HEK293 (cell line): ENCODE measurements at regions not wholly inside any gene's neighbourhood (a gene's known extent, or its start where the extent isn't known, plus 50 kb on each side); places are given as distances from the start of the nearest gene placed in this dataset.

ENCODE experiments used
- CTCF ChIA-PET: fragments of 350-600 bp; formaldehyde crosslinking; extraction: SDS; loops from one replicate; lab custom pipeline; 2021; ENCODE audit warnings: antibody characterized with exemption; lab: Yijun Ruan, JAX
- POLR2A ChIA-PET: fragments of 300-600 bp; formaldehyde crosslinking; extraction: SDS; loops from one replicate; lab custom pipeline; 2020; ENCODE audit warnings: antibody characterized with exemption, inconsistent platforms; lab: Yijun Ruan, JAX
- H3K27ac ChIP-seq: fragments of 200-500 bp; sonication (Bioruptor generic); 2 replicates; pipeline ENCODE4 v1.5.1; 2014; ENCODE audit warnings: low read depth, low read length, control low read depth, inconsistent platforms; ENCODE audit errors: extremely low read depth
- H3K36me3 ChIP-seq, 2 experiments: fragments of 200-500 bp in 1 of 2; sonication (Bioruptor generic) in 1 of 2; 1 replicate in 1 of 2; 2 replicates in 1 of 2; pipeline ENCODE4 v1.5.1; 2014 to 2017; ENCODE audit warnings: inconsistent platforms in 2 of 2, low read length in 2 of 2; ENCODE audit not compliant: control insufficient read depth in 2 of 2, insufficient read depth in 1 of 2
- H3K4me1 ChIP-seq: fragments of 200-500 bp; sonication (Bioruptor generic); 2 replicates; pipeline ENCODE4 v1.5.1; 2014; ENCODE audit warnings: mild to moderate bottlenecking, low read length, inconsistent platforms; ENCODE audit not compliant: control insufficient read depth, insufficient read depth
- H3K4me3 ChIP-seq: 2 replicates; pipeline ENCODE4 v1.5.1; 2011; ENCODE audit warnings: low read depth, mild to moderate bottlenecking, control low read depth, low read length, moderate library complexity
- H3K9me3 ChIP-seq: fragments of 200-500 bp; sonication (Bioruptor generic); 2 replicates; pipeline ENCODE4 v1.5.1; 2014; ENCODE audit warnings: low read depth, low read length, inconsistent platforms; ENCODE audit not compliant: control insufficient read depth, insufficient read depth
- GLI2 ChIP-seq: fragments of 450-650 bp; formaldehyde crosslinking; IDR thresholded peaks from 2 replicates; pipeline ENCODE4; 2017; ENCODE audit warnings: missing biosample characterization, missing genetic modification characterization, low read depth, borderline replicate concordance
- KLF10 ChIP-seq: fragments of 450-650 bp; IDR thresholded peaks from 2 replicates; pipeline ENCODE4 v1.5.1; 2018; ENCODE audit warnings: missing biosample characterization, mild to moderate bottlenecking, missing genetic modification characterization
- KLF9 ChIP-seq: fragments of 450-650 bp; formaldehyde crosslinking; IDR thresholded peaks from 2 replicates; pipeline ENCODE4 v1.5.1; 2016; ENCODE audit warnings: missing biosample characterization, missing genetic modification characterization, low read depth
- SALL2 ChIP-seq: fragments of 450-650 bp; formaldehyde crosslinking; IDR thresholded peaks from 2 replicates; pipeline ENCODE4 v1.5.0; 2017; ENCODE audit warnings: missing biosample characterization, mild to moderate bottlenecking, missing genetic modification characterization, borderline replicate concordance
- WT1 ChIP-seq: fragments of 450-650 bp; formaldehyde crosslinking; IDR thresholded peaks from 2 replicates; pipeline ENCODE4 v1.5.1; 2016; ENCODE audit warnings: missing biosample characterization, missing genetic modification characterization
- ZFP37 ChIP-seq: fragments of 450-650 bp; formaldehyde crosslinking; IDR thresholded peaks from 2 replicates; pipeline ENCODE4 v1.5.1; 2016; ENCODE audit warnings: missing biosample characterization, missing genetic modification characterization
- ZFP69B ChIP-seq: fragments of 450-650 bp; formaldehyde crosslinking; IDR thresholded peaks from 2 replicates; pipeline ENCODE4 v1.5.1; 2016; ENCODE audit warnings: missing biosample characterization, missing genetic modification characterization
- ZIC2 ChIP-seq: fragments of 450-650 bp; formaldehyde crosslinking; IDR thresholded peaks from 2 replicates; pipeline ENCODE4 v1.5.1; 2016; ENCODE audit warnings: missing biosample characterization, missing genetic modification characterization
- ZNF140 ChIP-seq: fragments of 450-650 bp; formaldehyde crosslinking; IDR thresholded peaks from 2 replicates; pipeline ENCODE4 v1.5.1; 2016; ENCODE audit warnings: missing biosample characterization, missing genetic modification characterization
- ZNF175 ChIP-seq: fragments of 450-650 bp; formaldehyde crosslinking; IDR thresholded peaks from 2 replicates; pipeline ENCODE4 v1.5.1; 2016; ENCODE audit warnings: missing biosample characterization, missing genetic modification characterization
- ZNF214 ChIP-seq: fragments of 450-650 bp; formaldehyde crosslinking; IDR thresholded peaks from 2 replicates; pipeline ENCODE4 v1.5.1; 2017; ENCODE audit warnings: missing biosample characterization, mild to moderate bottlenecking, missing genetic modification characterization, borderline replicate concordance
- ZNF335 ChIP-seq: fragments of 450-650 bp; formaldehyde crosslinking; conservative IDR thresholded peaks from 2 replicates; pipeline ENCODE4 v1.5.1; 2016; ENCODE audit warnings: missing biosample characterization, missing genetic modification characterization
- ZNF521 ChIP-seq: fragments of 450-650 bp; formaldehyde crosslinking; IDR thresholded peaks from 2 replicates; pipeline ENCODE4 v1.5.1; 2017; ENCODE audit warnings: missing biosample characterization, mild to moderate bottlenecking, missing genetic modification characterization
- ZNF548 ChIP-seq: fragments of 450-650 bp; formaldehyde crosslinking; IDR thresholded peaks from 2 replicates; pipeline ENCODE4 v1.5.1; 2016; ENCODE audit warnings: missing biosample characterization, missing genetic modification characterization
- ZNF623 ChIP-seq: fragments of 450-650 bp; formaldehyde crosslinking; IDR thresholded peaks from 2 replicates; pipeline ENCODE4 v1.5.1; 2016; ENCODE audit warnings: missing biosample characterization, missing genetic modification characterization
- ZNF626 ChIP-seq: fragments of 450-650 bp; sonication (Bioruptor Pico); formaldehyde crosslinking; IDR thresholded peaks from 2 replicates; pipeline ENCODE4 v1.5.1; 2018; ENCODE audit warnings: missing biosample characterization, missing genetic modification characterization, inconsistent platforms
- ZNF670 ChIP-seq: fragments of 450-650 bp; formaldehyde crosslinking; IDR thresholded peaks from 2 replicates; pipeline ENCODE4 v1.5.1; 2016; ENCODE audit warnings: missing biosample characterization, missing genetic modification characterization, low read depth
- ZNF768 ChIP-seq: fragments of 450-650 bp; formaldehyde crosslinking; IDR thresholded peaks from 2 replicates; pipeline ENCODE4 v1.5.1; 2018; ENCODE audit warnings: missing biosample characterization, mild to moderate bottlenecking, missing genetic modification characterization
- ZNF776 ChIP-seq: fragments of 450-650 bp; formaldehyde crosslinking; IDR thresholded peaks from 2 replicates; pipeline ENCODE4 v1.5.0; 2017; ENCODE audit warnings: missing biosample characterization, missing genetic modification characterization, borderline replicate concordance
- ZNF785 ChIP-seq: fragments of 450-650 bp; formaldehyde crosslinking; IDR thresholded peaks from 2 replicates; pipeline ENCODE4 v1.5.1; 2016; ENCODE audit warnings: missing biosample characterization, missing genetic modification characterization
- TF ChIP-seq, protein P1 (sequence below): fragments of 450-650 bp; formaldehyde crosslinking; IDR thresholded peaks from 2 replicates; pipeline ENCODE4 v1.5.1; 2016; ENCODE audit warnings: missing biosample characterization, missing genetic modification characterization
- TF ChIP-seq, protein P2 (sequence below): fragments of 450-650 bp; formaldehyde crosslinking; IDR thresholded peaks from 2 replicates; pipeline ENCODE4 v1.5.0; 2017; ENCODE audit warnings: missing biosample characterization, missing genetic modification characterization, borderline replicate concordance

DNA sequence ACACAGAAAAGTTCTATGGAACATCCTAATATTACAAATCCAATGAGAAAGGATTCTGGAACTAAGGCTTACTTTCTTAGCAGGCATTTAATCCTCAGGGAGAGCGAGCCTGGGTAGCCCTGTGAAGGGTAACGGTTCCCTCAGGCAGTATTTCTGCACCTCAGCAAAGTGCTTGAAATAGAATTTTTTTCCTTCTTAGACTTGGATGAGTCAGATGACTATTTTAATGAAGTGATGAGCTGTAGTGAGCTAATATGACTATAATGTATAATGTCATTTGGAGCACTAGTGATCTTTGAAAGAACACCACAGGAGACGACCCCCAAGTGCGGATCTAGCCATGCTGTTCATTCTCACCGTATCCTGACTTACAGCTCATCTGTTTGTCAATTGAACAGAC is 493.0 kb upstream of the FAM241A start (continued):
- TF ChIP-seq, protein P1, sequence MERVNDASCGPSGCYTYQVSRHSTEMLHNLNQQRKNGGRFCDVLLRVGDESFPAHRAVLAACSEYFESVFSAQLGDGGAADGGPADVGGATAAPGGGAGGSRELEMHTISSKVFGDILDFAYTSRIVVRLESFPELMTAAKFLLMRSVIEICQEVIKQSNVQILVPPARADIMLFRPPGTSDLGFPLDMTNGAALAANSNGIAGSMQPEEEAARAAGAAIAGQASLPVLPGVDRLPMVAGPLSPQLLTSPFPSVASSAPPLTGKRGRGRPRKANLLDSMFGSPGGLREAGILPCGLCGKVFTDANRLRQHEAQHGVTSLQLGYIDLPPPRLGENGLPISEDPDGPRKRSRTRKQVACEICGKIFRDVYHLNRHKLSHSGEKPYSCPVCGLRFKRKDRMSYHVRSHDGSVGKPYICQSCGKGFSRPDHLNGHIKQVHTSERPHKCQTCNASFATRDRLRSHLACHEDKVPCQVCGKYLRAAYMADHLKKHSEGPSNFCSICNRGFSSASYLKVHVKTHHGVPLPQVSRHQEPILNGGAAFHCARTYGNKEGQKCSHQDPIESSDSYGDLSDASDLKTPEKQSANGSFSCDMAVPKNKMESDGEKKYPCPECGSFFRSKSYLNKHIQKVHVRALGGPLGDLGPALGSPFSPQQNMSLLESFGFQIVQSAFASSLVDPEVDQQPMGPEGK (tag by site-specific recombination): no peak

DNA sequence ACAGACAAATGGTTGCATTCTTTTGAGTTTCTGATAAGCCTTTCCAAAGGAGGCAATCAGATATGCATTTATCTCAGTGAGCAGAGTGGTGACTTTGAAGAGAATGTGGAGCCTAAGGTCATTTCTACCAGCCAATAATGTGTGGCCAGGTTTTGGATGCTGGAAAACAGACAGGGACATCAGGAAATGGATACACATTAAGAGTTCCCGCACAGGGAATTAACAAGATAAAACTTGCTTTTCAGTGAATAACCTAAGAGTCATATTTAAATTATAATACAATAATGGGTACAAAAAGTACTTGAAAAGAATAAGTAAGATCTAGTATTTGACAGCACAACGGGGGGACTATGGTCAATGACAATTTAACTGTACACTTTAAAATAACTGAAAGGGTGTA is 492.3 kb upstream of the FAM241A start:
- ChIA-PET CTCF (interaction anchor here (0.7 to 1.0 kb wide), 2 partner anchors 123 to 201 kb away, joined by 3 read pairs; no protein-coding TSS in a partner anchor), POLR2A (no interaction called here)
- H3K27ac ChIP-seq: no peak overlapping the region
- no peak for TF ChIP-seq GLI2
- no peaks in the 10 kb centered on the region for H3K9me3 ChIP-seq
- H3K4me1 ChIP-seq: no peaks in the 10 kb centered on the region
- H3K4me3 ChIP-seq: no peak overlapping the region
- no peaks in the 10 kb centered on the region for H3K36me3 ChIP-seq

DNA sequence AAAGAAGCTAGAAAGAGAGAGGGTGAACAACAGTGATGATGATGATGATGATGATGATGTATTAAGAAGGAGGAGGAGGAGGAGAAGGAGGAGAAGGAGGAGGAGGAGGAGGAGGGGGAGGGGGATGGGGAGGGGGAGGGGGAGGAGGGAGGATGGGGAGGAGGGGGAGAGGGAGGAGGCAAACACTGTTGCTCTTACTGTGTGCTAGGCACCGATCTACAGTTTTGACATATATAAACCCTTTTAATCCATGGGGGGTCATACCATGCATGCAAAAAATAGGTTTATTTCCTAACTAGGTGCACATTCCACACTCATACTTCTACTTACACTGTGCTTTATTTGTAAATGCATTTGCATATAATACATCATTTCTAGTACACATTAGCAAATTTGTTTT is 482.8 kb upstream of the FAM241A start:
- TF ChIP-seq ZIC2 (no peak), SALL2 (no peak), ZNF768 (tag by site-specific recombination) (no peak), KLF9 (tag by site-specific recombination) (no peak), KLF10 (no peak), ZNF140 (tag by site-specific recombination) (no peak), ZNF335 (no peak), ZNF626 (tag by site-specific recombination) (no peak), ZFP37 (tag by site-specific recombination) (no peak), ZNF785 (no peak)
- no peak overlapping the region for H3K4me3 ChIP-seq
- H3K27ac ChIP-seq: no peak overlapping the region
- H3K36me3 ChIP-seq: no peaks in the 10 kb centered on the region
- CTCF ChIA-PET: interaction anchor here (0.6 kb wide), 1 partner anchor 196 kb away, joined by 3 read pairs; no protein-coding TSS in a partner anchor
- POLR2A ChIA-PET: no interaction called here
- H3K4me1 ChIP-seq: no peaks in the 10 kb centered on the region
- no peaks in the 10 kb centered on the region for H3K9me3 ChIP-seq

DNA sequence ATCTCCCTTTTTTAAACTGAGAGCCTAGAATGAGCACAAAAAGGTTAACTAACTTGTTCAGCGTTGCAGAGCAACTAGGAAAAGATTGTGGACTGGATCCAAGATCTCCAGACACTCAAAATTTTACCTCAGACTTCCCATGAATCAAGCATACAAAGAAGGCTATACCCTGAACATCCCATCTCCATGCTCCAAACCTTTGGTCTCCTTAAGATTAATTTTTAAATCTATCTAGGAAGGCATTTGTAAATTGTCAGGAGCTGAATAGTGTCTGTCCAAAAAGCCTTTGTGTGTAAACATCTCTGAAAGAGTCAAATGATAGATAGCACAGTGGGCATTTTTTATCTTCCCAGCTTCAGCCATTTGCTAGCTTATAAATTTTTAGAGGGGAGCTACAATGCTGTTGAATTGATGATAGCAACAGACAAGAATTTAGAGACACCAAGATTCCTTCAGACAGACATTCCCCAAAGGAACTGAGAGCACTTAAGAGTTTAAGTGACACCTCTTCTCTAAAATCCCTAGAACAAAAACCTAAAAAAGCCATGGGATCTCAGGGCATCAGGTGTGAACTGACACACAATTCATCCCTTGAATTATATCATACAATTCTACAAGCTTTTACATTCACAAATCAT is 480.8 kb upstream of the FAM241A start:
- no peaks in the 10 kb centered on the region for H3K9me3 ChIP-seq
- no peak overlapping the region for H3K4me3 ChIP-seq
- ChIA-PET CTCF (interaction anchor here (0.7 kb wide), 1 partner anchor 144 kb away, joined by 7 read pairs; no protein-coding TSS in a partner anchor), POLR2A (no interaction called here)
- H3K36me3 ChIP-seq: no peaks in the 10 kb centered on the region
- H3K27ac ChIP-seq: no peak overlapping the region
- no peaks in the 10 kb centered on the region for H3K4me1 ChIP-seq
- TF ChIP-seq ZFP69B (tag by site-specific recombination) (no peak), ZNF548 (tag by site-specific recombination) (no peak), ZNF140 (tag by site-specific recombination) (no peak), ZNF214 (tag by site-specific recombination) (no peak), ZNF670 (no peak), ZNF175 (tag by site-specific recombination) (no peak), WT1 (tag by site-specific recombination) (no peak), KLF10 (no peak), ZIC2 (no peak), ZNF776 (no peak), ZNF623 (tag by site-specific recombination) (no peak), ZNF521 (tag by site-specific recombination) (no peak)
- TF ChIP-seq, protein P2, sequence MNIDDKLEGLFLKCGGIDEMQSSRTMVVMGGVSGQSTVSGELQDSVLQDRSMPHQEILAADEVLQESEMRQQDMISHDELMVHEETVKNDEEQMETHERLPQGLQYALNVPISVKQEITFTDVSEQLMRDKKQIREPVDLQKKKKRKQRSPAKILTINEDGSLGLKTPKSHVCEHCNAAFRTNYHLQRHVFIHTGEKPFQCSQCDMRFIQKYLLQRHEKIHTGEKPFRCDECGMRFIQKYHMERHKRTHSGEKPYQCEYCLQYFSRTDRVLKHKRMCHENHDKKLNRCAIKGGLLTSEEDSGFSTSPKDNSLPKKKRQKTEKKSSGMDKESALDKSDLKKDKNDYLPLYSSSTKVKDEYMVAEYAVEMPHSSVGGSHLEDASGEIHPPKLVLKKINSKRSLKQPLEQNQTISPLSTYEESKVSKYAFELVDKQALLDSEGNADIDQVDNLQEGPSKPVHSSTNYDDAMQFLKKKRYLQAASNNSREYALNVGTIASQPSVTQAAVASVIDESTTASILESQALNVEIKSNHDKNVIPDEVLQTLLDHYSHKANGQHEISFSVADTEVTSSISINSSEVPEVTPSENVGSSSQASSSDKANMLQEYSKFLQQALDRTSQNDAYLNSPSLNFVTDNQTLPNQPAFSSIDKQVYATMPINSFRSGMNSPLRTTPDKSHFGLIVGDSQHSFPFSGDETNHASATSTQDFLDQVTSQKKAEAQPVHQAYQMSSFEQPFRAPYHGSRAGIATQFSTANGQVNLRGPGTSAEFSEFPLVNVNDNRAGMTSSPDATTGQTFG (tag by site-specific recombination): no peak
